Stomach (tissue), 4 donors: ENCODE measurements at regions not wholly inside any gene's neighbourhood (a gene's known extent, or its start where the extent isn't known, plus 50 kb on each side); places are given as distances from the start of the nearest gene placed in this dataset.

Experiments
- CTCF ChIP-seq, 7 experiments: fragments of 450-650 bp in 4 of 7; fragments of 200-600 bp in 3 of 7; sonication (generic) in 3 of 7; IDR thresholded peaks; one replicate each; pipeline ENCODE4 v1.5.1; 2016 to 2019; ENCODE audit warnings: antibody characterized with exemption in 7 of 7, control low read depth in 2 of 7, mild to moderate bottlenecking in 1 of 7
- EP300 ChIP-seq: sonication (generic); formaldehyde crosslinking; IDR thresholded peaks from one replicate; pipeline ENCODE4 v1.6.1; 2017; ENCODE audit warnings: antibody characterized with exemption
- POLR2AphosphoS5 ChIP-seq, 3 donors: sonication (generic); formaldehyde crosslinking; IDR thresholded peaks; one replicate each; pipeline ENCODE4 v1.6.1; 2016; ENCODE audit warnings: antibody characterized with exemption in 3 of 3

GRCh38 chrX:5236749-5237148, 991.9 kb downstream of the NLGN4X start:
- no peak for TF ChIP-seq CTCF (IDR thresholded peaks at IDR 0.05)
- no peak for TF ChIP-seq EP300
- no peak for TF ChIP-seq POLR2AphosphoS5 (IDR thresholded peaks at IDR 0.05)
